ENCODE measurements at regions not wholly inside any gene's neighbourhood (a gene's known extent, or its start where the extent isn't known, plus 50 kb on each side); places are given as distances from the start of the nearest gene placed in this dataset.

- TF ChIP-seq CTCF (IDR thresholded peaks at IDR 0.05) (no peak), POLR2A (IDR thresholded peaks at IDR 0.05) (no peak)
Measured at GRCh38 chr3:59237121-59237520, 187.3 kb upstream of the CFAP20DC start.
